ENCODE measurements at regions not wholly inside any gene's neighbourhood (a gene's known extent, or its start where the extent isn't known, plus 50 kb on each side); places are given as distances from the start of the nearest gene placed in this dataset.

GRCh38 chr14:104383996-104384775, 195.4 kb upstream of the C14orf180 start:
- 0% methylated on average over 11 of the region's 19 CpGs for WGBS (ENCODE audit: insufficient coverage, low coverage, missing lambda C conversion rate)
- FAIRE-seq, result no peak
- no peaks in the 10 kb centered on the region for H3K36me3 ChIP-seq (ENCODE audit: control insufficient read depth, insufficient read depth, low read length)
- H4K20me1 ChIP-seq (replicated peaks; ENCODE audit: control insufficient read depth, insufficient read depth, low read length), result no peaks in the 10 kb centered on the region
- ChIA-PET CTCF (ENCODE audit: low intra/inter-chr PET ratio) (no interaction called here), POLR2A (interaction anchor here (0.6 kb wide), 1 partner anchor 123 kb away, joined by 3 read pairs; no protein-coding TSS in a partner anchor)
- H3K4me2 ChIP-seq (ENCODE audit: insufficient read depth, low read length), result no peak overlapping the region
- no peaks in the 10 kb centered on the region for H3K9me3 ChIP-seq (replicated peaks; ENCODE audit: control insufficient read depth, insufficient read depth, low read depth, low read length)
- H3K4me3 ChIP-seq, result no peak overlapping the region
- TF ChIP-seq EGR1 (conservative IDR thresholded peaks at IDR 0.05), result 0 out of 2 replicates have a peak, but pooled peaks have one; percentile 20
- no peak for TF ChIP-seq NELFE (IDR thresholded peaks at IDR 0.05; ENCODE audit: insufficient read depth, insufficient read length)
- H3K27me3 ChIP-seq (ENCODE audit: control insufficient read depth in 2 of 2, insufficient read depth in 2 of 2, low read length in 2 of 2), result peaks cover 0 to 48% of the 10 kb centered on the region in 2 experiments; a peak in 2 of 5 replicates
- no peak overlapping the region for H2AFZ ChIP-seq (ENCODE audit: low read depth, low read length)
- in situ Hi-C loops (cut with MboI) (no loop called here), intact Hi-C loops (cut with micrococcal nuclease) (no loop called here)
- H3K27ac ChIP-seq (ENCODE audit: extremely low read depth, low read depth, low read length), result no peak overlapping the region
- no peak for ATAC-seq
- H3K9me1 ChIP-seq (ENCODE audit: control insufficient read depth, insufficient read depth, low read length), result no peaks in the 10 kb centered on the region
- H3K79me2 ChIP-seq (ENCODE audit: control insufficient read depth, insufficient read depth, low read length), result no peaks in the 10 kb centered on the region
- BruUV-seq (replicated peaks), result no TSS peak
- no peak for DNase-seq (ENCODE audit: extremely low read depth in 1 of 4, low spot score in 3 of 4)
- peaks cover 0 to 5% of the 10 kb centered on the region in 2 experiments; a peak in 1 of 5 replicates for H3K4me1 ChIP-seq (replicated peaks in 1 of 2; ENCODE audit: control insufficient read depth in 2 of 2, insufficient read depth in 2 of 2, low read length in 2 of 2)
- H3K9ac ChIP-seq (ENCODE audit: insufficient read depth in 1 of 2, low read depth in 2 of 2, low read length in 2 of 2), result no peak overlapping the region

- ATAC-seq (no peak), DNase-seq (ENCODE audit: extremely low read depth in 1 of 4, low spot score in 3 of 4) (no peak), FAIRE-seq (no peak)
- ChIA-PET POLR2A (no interaction called here), CTCF (ENCODE audit: low intra/inter-chr PET ratio) (no interaction called here)
- BruUV-seq (replicated peaks), result no TSS peak
- H3K36me3 ChIP-seq (ENCODE audit: control insufficient read depth, insufficient read depth, low read length), result no peaks in the 10 kb centered on the region
- in situ Hi-C loops (cut with MboI), result no loop called here
- no peak overlapping the region for H2AFZ ChIP-seq (ENCODE audit: low read depth, low read length)
- H4K20me1 ChIP-seq (replicated peaks; ENCODE audit: control insufficient read depth, insufficient read depth, low read length), result no peaks in the 10 kb centered on the region
- H3K4me3 ChIP-seq, result no peak overlapping the region
- H3K79me2 ChIP-seq (ENCODE audit: control insufficient read depth, insufficient read depth, low read length), result no peaks in the 10 kb centered on the region
- no peak overlapping the region for H3K9ac ChIP-seq (ENCODE audit: insufficient read depth in 1 of 2, low read depth in 2 of 2, low read length in 2 of 2)
- H3K27me3 ChIP-seq (ENCODE audit: control insufficient read depth in 2 of 2, insufficient read depth in 2 of 2, low read length in 2 of 2), result peaks cover 0 to 52% of the 10 kb centered on the region in 2 experiments; a peak in 2 of 5 replicates
- intact Hi-C loops (cut with micrococcal nuclease), result no loop called here
- WGBS (ENCODE audit: insufficient coverage, low coverage, missing lambda C conversion rate), result 0% methylated on average over 3 of the region's 6 CpGs
- no peak overlapping the region for H3K4me2 ChIP-seq (ENCODE audit: insufficient read depth, low read length)
- TF ChIP-seq SRF (CRISPR knock-in tag; IDR thresholded peaks at IDR 0.05), result no peak
- TF ChIP-seq PHF20 (IDR thresholded peaks at IDR 0.05; ENCODE audit: partially characterized antibody), result no peak
- TF ChIP-seq SUPT5H (IDR thresholded peaks at IDR 0.05), result no peak
- no peak for TF ChIP-seq SIN3B (IDR thresholded peaks at IDR 0.05; ENCODE audit: low read depth)
- no peak for TF ChIP-seq ZBTB9 (CRISPR knock-in tag; IDR thresholded peaks at IDR 0.05)
- no peaks in the 10 kb centered on the region for H3K9me1 ChIP-seq (ENCODE audit: control insufficient read depth, insufficient read depth, low read length)
- H3K4me1 ChIP-seq (replicated peaks in 1 of 2; ENCODE audit: control insufficient read depth in 2 of 2, insufficient read depth in 2 of 2, low read length in 2 of 2), result peaks cover 0 to 5% of the 10 kb centered on the region in 2 experiments; a peak in 1 of 5 replicates
- no peak overlapping the region for H3K27ac ChIP-seq (ENCODE audit: extremely low read depth, low read depth, low read length)
- no peaks in the 10 kb centered on the region for H3K9me3 ChIP-seq (replicated peaks; ENCODE audit: control insufficient read depth, insufficient read depth, low read depth, low read length)
Observed at GRCh38 chr14:104384776-104385071, 194.8 kb upstream of the C14orf180 start.

All from K562 (cell line).